Thoracic aorta (tissue), 2 donors: ENCODE measurements at regions not wholly inside any gene's neighbourhood (a gene's known extent, or its start where the extent isn't known, plus 50 kb on each side); places are given as distances from the start of the nearest gene placed in this dataset.

Source experiments
- ATAC-seq: fragments of 150-250 bp; one replicate; pipeline ENCODE4 v1.8.0; 2017; ENCODE audit warnings: low read depth; ENCODE audit not compliant: insufficient number of reproducible peaks, low FRiP score
- DNase-seq: peaks from one replicate; pipeline ENCODE4 v3.0.0-alpha.2; 2020; ENCODE audit warnings: low spot score
- H3K27ac ChIP-seq, 2 donors: fragments of 200-600 bp; sonication (generic); 1 replicate in 1 of 2; 2 replicates in 1 of 2; pipeline ENCODE4 v1.5.1; 2016; ENCODE audit warnings: mild to moderate bottlenecking in 2 of 2, moderate library complexity in 2 of 2
- H3K27me3 ChIP-seq: fragments of 200-600 bp; sonication (generic); replicated peaks from 2 replicates; pipeline ENCODE4 v1.6.0; 2016; ENCODE audit warnings: mild to moderate bottlenecking; ENCODE audit not compliant: insufficient read depth
- H3K36me3 ChIP-seq: fragments of 200-600 bp; sonication (generic); one replicate; pipeline ENCODE4 v1.5.1; 2016
- H3K4me1 ChIP-seq, 2 donors: fragments of 200-600 bp; sonication (generic); 1 replicate in 1 of 2; 2 replicates in 1 of 2; pipeline versions ENCODE4 v1.5.1 to v1.6.0; 2016; ENCODE audit warnings: low read depth in 2 of 2, mild to moderate bottlenecking in 1 of 2; ENCODE audit not compliant: control insufficient read depth in 1 of 2
- H3K4me3 ChIP-seq: fragments of 200-600 bp; sonication (generic); 2 replicates; pipeline ENCODE4 v1.5.1; 2016; ENCODE audit warnings: mild to moderate bottlenecking
- H3K9me3 ChIP-seq: fragments of 200-600 bp; sonication (generic); 2 replicates; pipeline ENCODE4 v1.5.1; 2016
- CTCF ChIP-seq: fragments of 200-600 bp; sonication (generic); IDR thresholded peaks from one replicate; pipeline ENCODE4 v1.5.1; 2019; ENCODE audit warnings: antibody characterized with exemption

DNA sequence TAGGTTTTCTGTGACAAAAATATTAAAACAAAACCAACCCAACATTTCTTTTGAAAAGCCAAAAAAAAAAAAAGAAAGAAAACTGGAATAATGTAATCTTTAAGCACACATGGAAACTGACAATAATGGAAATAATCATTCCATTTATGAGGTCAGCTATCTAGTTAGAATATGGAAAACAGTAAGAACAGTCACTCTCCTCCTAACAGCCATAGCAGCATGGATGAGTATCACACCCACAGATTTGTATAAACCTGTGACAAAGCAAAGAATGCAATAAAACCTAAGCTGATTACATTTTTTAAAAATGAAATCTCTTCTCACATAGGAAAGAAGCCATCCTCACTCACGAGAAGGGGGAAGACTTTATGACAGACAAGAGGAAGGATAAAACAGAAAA, 437.8 kb downstream of the NYAP2 start:
- Histone ChIP-seq H3K36me3 (no peaks in the 10 kb centered on the region), H3K4me3 (no peak overlapping the region), H3K4me1 (no peaks in the 10 kb centered on the region), H3K9me3 (no peaks in the 10 kb centered on the region), H3K27ac (no peak overlapping the region), H3K27me3 (no peaks in the 10 kb centered on the region)
- DNase-seq (no peak), ATAC-seq (no peak)
- no peak for TF ChIP-seq CTCF

- Histone ChIP-seq H3K27ac (no peak overlapping the region), H3K9me3 (no peaks in the 10 kb centered on the region), H3K36me3 (no peaks in the 10 kb centered on the region), H3K27me3 (no peaks in the 10 kb centered on the region), H3K4me3 (no peak overlapping the region), H3K4me1 (peaks cover 0 to 6% of the 10 kb centered on the region in 2 donors)
- no peak for ATAC-seq
- no peak for TF ChIP-seq CTCF
- DNase-seq = no peak
Observed at GRCh38 chr2:225824748-225825449, 425.4 kb downstream of the NYAP2 start.

DNA sequence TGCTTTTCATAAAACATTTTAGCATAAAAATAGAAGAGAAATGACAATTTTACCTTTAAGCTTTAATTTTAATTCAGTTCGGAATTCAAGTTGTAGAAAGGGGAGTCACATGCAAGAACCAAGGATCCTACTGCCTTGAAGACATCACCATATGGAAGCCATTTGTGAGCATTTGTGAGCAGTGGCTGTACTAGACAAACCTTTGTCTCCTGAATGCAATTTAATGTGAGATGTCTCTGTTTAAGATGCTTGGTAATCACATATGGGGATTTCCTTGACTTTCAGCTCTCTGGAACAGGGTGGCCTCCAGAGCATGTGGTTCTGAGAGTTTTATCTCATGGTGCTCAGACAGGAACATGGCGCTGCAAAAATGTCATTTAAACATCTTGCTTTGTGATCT, 421.8 kb downstream of the NYAP2 start:
- H3K4me1 ChIP-seq = peaks cover 0 to 6% of the 10 kb centered on the region in 2 donors
- H3K9me3 ChIP-seq = no peaks in the 10 kb centered on the region
- no peaks in the 10 kb centered on the region for H3K27me3 ChIP-seq
- ATAC-seq (no peak), DNase-seq (no peak)
- H3K4me3 ChIP-seq = no peak overlapping the region
- no peaks in the 10 kb centered on the region for H3K36me3 ChIP-seq
- TF ChIP-seq CTCF = no peak
- no peak overlapping the region for H3K27ac ChIP-seq

DNA sequence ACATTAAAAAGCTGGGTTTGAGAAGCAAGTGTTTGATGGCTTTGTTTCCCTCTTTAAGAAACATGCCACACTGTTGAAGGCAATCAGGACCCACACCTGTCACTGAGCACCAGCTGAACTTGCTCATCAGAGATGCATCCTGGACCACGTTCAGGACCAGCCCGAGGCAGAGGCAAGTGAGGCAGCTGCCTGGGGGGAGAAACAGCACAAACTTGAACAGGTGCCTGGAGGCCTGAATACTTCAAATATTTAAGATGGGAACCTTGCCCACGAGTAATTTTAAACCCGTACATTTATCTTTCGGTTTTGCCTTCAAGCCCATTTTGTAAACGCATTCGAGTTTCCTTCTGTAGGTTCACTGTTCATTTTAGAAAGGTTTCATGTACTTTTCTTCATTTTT, 421.3 kb downstream of the NYAP2 start:
- ATAC-seq (no peak), DNase-seq (no peak)
- Histone ChIP-seq H3K4me1 (peaks cover 0 to 6% of the 10 kb centered on the region in 2 donors), H3K27ac (no peak overlapping the region), H3K27me3 (no peaks in the 10 kb centered on the region), H3K9me3 (no peaks in the 10 kb centered on the region), H3K4me3 (peak overlapping the region; percentile 14), H3K36me3 (no peaks in the 10 kb centered on the region)
- no peak for TF ChIP-seq CTCF

- H3K4me1 ChIP-seq = no peaks in the 10 kb centered on the region
- no peak for DNase-seq
Observed at GRCh38 chr2:225814554-225814953, 415.0 kb downstream of the NYAP2 start.

More at GRCh38 chr2:225814554-225814953, 415.0 kb downstream of the NYAP2 start:
- H3K27me3 ChIP-seq = no peaks in the 10 kb centered on the region
- no peak overlapping the region for H3K27ac ChIP-seq
- no peaks in the 10 kb centered on the region for H3K9me3 ChIP-seq
- H3K4me3 ChIP-seq = no peak overlapping the region
- ATAC-seq = no peak
- TF ChIP-seq CTCF = no peak
- H3K36me3 ChIP-seq = no peaks in the 10 kb centered on the region
